DND-41 (cell line): ENCODE measurements at regions not wholly inside any gene's neighbourhood (a gene's known extent, or its start where the extent isn't known, plus 50 kb on each side); places are given as distances from the start of the nearest gene placed in this dataset.

ENCODE experiments used
- ATAC-seq: fragments of 200-7000 bp; cut with Tn5 transposase; 3 replicates; pipeline ENCODE4 v1.9.1; 2021; ENCODE audit warnings: low read depth; ENCODE audit not compliant: insufficient read depth
- DNase-seq: peaks from one replicate; pipeline ENCODE4 v3.0.0-alpha.2; 2020
- H2AFZ ChIP-seq: 2 replicates; pipeline ENCODE4 v1.6.0; 2012; ENCODE audit warnings: low read depth, low read length
- H3K27ac ChIP-seq: 2 replicates; pipeline ENCODE4 v1.5.1; 2012; ENCODE audit warnings: low read length, inconsistent platforms
- H3K27me3 ChIP-seq: fragments of 200-600 bp; sonication (generic); 2 replicates; pipeline ENCODE4 v1.6.0; 2012; ENCODE audit warnings: low read length, mild to moderate bottlenecking, inconsistent platforms; ENCODE audit not compliant: insufficient read depth, poor library complexity
- H3K36me3 ChIP-seq: 2 replicates; pipeline ENCODE4 v1.5.1; 2012; ENCODE audit warnings: low read length, inconsistent platforms; ENCODE audit not compliant: insufficient read depth
- H3K4me1 ChIP-seq: 2 replicates; pipeline ENCODE4 v1.5.1; 2012; ENCODE audit warnings: mild to moderate bottlenecking, low read length; ENCODE audit not compliant: insufficient read depth
- H3K4me2 ChIP-seq: 2 replicates; pipeline ENCODE4 v1.6.0; 2012; ENCODE audit warnings: mild to moderate bottlenecking, moderate library complexity, low read length, inconsistent platforms; ENCODE audit not compliant: insufficient read depth
- H3K4me3 ChIP-seq, 2 experiments: fragments of 200-600 bp in 1 of 2; shearing (Covaris generic) in 1 of 2; 2 replicates each; pipeline ENCODE4 v1.5.1; 2012 to 2016; ENCODE audit warnings: inconsistent platforms in 2 of 2, low read length in 2 of 2, mild to moderate bottlenecking in 2 of 2, low read depth in 1 of 2, moderate library complexity in 1 of 2
- H3K79me2 ChIP-seq: 2 replicates; pipeline ENCODE4 v1.6.0; 2012; ENCODE audit warnings: low read length, inconsistent platforms; ENCODE audit not compliant: insufficient read depth
- H3K9ac ChIP-seq: 2 replicates; pipeline ENCODE4 v1.6.0; 2012; ENCODE audit warnings: low read depth, mild to moderate bottlenecking, inconsistent platforms, low read length, moderate library complexity
- H3K9me3 ChIP-seq: 2 replicates; pipeline ENCODE4 v1.5.1; 2012; ENCODE audit warnings: low read length, moderate library complexity, mild to moderate bottlenecking, inconsistent platforms; ENCODE audit not compliant: insufficient read depth, severe bottlenecking
- H4K20me1 ChIP-seq: 2 replicates; pipeline ENCODE4 v1.6.0; 2012; ENCODE audit warnings: low read length; ENCODE audit not compliant: insufficient read depth
- CTCF ChIP-seq: IDR thresholded peaks from 2 replicates; pipeline ENCODE4 v1.5.1; 2012; ENCODE audit warnings: borderline replicate concordance, low read length, moderate library complexity, mild to moderate bottlenecking; ENCODE audit not compliant: poor library complexity, severe bottlenecking; ENCODE audit errors: extremely low read depth
- EZH2 ChIP-seq: IDR thresholded peaks from 3 replicates; pipeline ENCODE4 v1.6.1; 2012; ENCODE audit warnings: borderline replicate concordance, low read depth, mild to moderate bottlenecking, moderate library complexity, low read length, inconsistent platforms; ENCODE audit not compliant: severe bottlenecking

- TF ChIP-seq EZH2 = no peak
- TF ChIP-seq CTCF = no peak
- Histone ChIP-seq H3K9ac (no peak overlapping the region), H3K4me3 (no peak overlapping the region), H3K4me2 (no peak overlapping the region), H3K27ac (no peak overlapping the region), H3K4me1 (no peaks in the 10 kb centered on the region), H4K20me1 (no peaks in the 10 kb centered on the region), H2AFZ (no peak overlapping the region), H3K9me3 (no peaks in the 10 kb centered on the region), H3K79me2 (no peaks in the 10 kb centered on the region), H3K36me3 (no peaks in the 10 kb centered on the region), H3K27me3 (no peaks in the 10 kb centered on the region)
- DNase-seq (no peak), ATAC-seq (no peak)
Measured at GRCh38 chr5:143898916-143899591, 87.1 kb downstream of the HMHB1 start.

GRCh38 chr5:143908959-143909358 is 97.0 kb downstream of the HMHB1 start:
- ATAC-seq = no peak

GRCh38 chr5:143913008-143913752 is 101.2 kb downstream of the HMHB1 start:
- Histone ChIP-seq H3K9me3 (no peaks in the 10 kb centered on the region), H4K20me1 (no peaks in the 10 kb centered on the region), H3K36me3 (no peaks in the 10 kb centered on the region), H3K79me2 (no peaks in the 10 kb centered on the region), H3K4me3 (no peak overlapping the region), H3K27me3 (peaks cover 5% of the 10 kb centered on the region), H3K4me2 (no peak overlapping the region), H3K9ac (no peak overlapping the region), H3K4me1 (no peaks in the 10 kb centered on the region), H3K27ac (no peak overlapping the region), H2AFZ (no peak overlapping the region)
- no peak for TF ChIP-seq CTCF
- no peak for TF ChIP-seq EZH2
- DNase-seq (no peak), ATAC-seq (no peak)

More at GRCh38 chr5:143908959-143909358, 97.0 kb downstream of the HMHB1 start:
- H3K4me1 ChIP-seq = no peaks in the 10 kb centered on the region
- TF ChIP-seq EZH2 = no peak
- no peak for TF ChIP-seq CTCF
- H2AFZ ChIP-seq = no peak overlapping the region
- no peak for DNase-seq
- H3K9me3 ChIP-seq = no peaks in the 10 kb centered on the region
- no peak overlapping the region for H3K27ac ChIP-seq
- H4K20me1 ChIP-seq = no peaks in the 10 kb centered on the region
- no peaks in the 10 kb centered on the region for H3K79me2 ChIP-seq
- no peaks in the 10 kb centered on the region for H3K36me3 ChIP-seq
- peaks cover 5% of the 10 kb centered on the region for H3K27me3 ChIP-seq
- no peak overlapping the region for H3K4me3 ChIP-seq
- no peak overlapping the region for H3K4me2 ChIP-seq
- no peak overlapping the region for H3K9ac ChIP-seq
